HG03066 (cell line): ENCODE measurements at regions not wholly inside any gene's neighbourhood (a gene's known extent, or its start where the extent isn't known, plus 50 kb on each side); places are given as distances from the start of the nearest gene placed in this dataset.

Source experiments
- ATAC-seq: cut with Tn5 transposase; IDR thresholded peaks from one replicate; pipeline ENCODE4 v1.9.1; 2021; ENCODE audit warnings: low read depth; ENCODE audit not compliant: unreplicated experiment

DNA sequence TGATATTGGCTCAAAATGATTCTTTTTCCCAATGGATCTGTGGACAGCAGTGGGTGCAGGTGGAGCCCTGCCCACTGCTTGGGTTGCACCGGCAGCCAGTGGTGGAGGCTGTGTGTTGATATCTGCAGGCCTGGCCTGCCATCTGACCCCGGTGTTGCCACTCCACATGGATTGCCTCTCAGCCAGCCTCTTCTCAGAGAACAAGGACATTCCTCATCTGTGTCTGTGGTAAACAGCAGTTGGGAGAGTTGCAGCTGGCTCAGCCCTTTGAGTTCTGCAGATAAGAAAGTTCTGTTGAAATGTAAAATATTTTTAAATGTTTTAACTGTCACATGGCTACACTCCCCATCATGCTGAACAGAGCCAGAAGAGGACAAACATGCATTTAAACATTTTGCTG, 374.9 kb upstream of the CELF2 start:
- ATAC-seq, result no peak

DNA sequence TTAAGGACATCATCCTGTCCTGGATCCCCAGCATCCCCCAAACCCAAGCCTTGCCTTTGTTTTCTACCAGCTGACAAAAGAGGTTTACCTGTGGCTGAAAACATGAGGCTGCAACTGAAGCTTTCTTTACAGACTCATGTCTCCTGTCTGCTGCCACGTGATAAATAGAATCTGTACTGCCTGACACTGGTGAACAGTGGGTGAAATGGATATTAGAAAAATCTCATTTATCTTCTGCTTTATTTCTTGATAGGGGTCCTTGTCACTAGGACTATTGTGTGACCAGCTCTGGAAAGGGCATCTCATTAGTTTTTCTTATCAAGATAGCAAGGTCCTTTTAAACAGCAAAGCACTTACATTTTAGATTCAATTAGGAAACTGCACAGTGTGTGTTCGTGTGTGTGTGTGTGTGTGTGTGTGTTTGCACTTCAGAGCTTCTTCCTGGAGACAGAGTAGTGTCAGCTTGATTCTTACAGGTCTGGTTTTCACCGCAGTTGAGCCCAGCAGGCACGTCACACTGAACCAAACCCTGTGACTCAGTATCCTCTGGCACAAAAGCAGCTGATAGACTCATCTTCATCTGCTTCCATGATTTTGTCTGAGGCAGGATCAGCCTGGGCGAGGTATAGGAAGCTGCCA, 373.5 kb upstream of the CELF2 start:
- no peak for ATAC-seq

DNA sequence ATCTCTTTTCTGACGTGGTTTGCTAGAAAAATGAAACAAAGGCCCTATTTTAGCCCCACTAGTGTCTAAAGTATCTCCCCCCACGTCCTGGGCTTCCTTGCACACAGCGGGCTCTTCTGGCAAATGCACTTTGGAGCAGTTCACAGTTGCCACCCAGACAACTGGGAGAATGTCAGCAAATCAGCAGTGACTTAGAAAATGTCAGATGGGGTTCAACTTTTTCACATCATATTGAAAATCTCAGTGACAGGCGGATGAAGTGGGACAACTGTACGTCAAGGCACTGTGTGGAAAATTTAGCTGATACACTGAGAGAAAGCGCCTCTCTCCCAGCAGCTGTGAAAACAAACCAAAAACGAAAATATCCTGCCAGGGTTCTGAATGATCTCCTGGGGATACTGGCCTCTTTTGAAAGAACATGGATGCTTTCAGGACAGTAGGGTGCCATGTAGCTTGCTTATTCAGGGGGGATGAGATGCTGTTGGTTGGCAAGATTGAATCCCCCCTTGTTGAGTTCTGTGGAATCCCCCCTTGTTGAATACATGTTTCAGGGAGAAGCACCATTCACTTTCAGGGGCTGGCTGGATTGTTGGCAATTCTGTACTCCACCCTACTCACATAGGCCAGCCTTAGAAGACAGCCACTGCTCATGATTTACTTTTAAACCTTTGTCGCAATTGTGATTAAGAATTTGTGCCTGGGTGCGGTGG, 372.8 kb upstream of the CELF2 start:
- ATAC-seq, result no peak

GRCh38 chr10:10647331-10647730, 370.3 kb upstream of the CELF2 start:
- ATAC-seq, result no peak

DNA sequence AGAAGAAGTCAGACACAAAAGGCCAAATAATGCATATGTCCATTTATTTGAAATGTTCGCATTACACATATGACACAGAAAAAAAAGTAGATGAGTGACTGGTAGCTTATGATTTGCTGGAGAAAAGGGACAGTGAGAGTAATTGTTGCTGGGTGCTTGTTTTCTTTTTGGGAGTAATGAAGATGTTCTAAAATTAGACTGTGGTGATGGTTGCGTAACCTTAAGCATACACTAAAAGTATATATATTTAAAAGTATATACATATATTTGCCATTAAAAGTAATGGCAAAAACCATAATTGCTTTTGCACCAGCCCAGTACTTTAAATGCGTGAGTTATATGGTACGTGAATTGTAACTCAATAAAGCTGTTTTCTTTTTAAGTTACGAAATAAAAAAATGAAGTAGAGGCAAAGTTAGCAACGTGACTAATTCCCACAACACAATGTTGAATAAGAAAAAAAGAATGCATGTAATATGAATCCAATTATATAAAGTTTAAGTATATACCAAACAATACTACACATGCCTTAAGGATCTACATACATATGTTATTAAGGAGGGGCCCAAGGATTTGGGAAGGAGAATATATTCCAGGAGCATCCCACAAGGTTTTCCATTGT, 360.4 kb upstream of the CELF2 start:
- ATAC-seq, result no peak

GRCh38 chr10:10658172-10658785, 359.4 kb upstream of the CELF2 start:
- no peak for ATAC-seq

DNA sequence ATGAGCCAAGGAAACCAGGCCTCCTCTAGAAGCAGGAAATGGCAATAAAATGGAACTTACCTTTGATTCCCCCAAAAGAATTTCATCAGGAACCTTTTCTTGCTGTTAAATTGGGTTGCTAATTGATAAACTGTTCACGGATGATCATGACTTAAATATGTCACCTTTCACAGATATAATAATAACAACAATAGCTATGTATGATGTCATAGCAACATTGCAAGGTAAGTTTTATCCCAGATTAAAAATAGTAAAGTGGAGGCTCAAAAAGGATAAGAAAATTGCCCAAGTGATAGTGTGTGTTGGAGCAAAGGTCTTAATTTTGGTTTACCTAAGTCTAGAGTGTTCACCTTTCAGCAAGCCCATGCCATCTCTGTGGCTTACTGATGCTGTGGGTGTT, 357.6 kb upstream of the CELF2 start:
- ATAC-seq, result no peak

DNA sequence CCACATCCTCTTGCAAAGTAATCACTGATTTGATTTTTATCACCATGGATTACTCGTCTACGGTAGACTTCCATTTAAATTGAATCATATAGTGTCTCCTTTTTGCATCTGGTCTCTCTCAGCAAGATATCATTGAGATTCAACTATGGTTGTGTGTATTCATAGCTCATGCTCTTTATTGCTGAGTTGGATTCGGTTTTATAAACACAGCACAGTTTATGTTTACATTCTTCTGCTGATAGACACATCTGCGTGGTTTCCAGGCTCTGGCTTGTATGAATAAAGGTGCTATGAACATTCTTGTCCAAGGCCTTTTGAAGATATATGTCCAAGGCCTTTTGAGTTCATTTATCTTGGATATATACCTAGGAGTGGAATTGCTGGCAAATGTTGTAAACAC, 356.5 kb upstream of the CELF2 start:
- no peak for ATAC-seq

GRCh38 chr10:10662716-10663408, 354.8 kb upstream of the CELF2 start:
- no peak for ATAC-seq

DNA sequence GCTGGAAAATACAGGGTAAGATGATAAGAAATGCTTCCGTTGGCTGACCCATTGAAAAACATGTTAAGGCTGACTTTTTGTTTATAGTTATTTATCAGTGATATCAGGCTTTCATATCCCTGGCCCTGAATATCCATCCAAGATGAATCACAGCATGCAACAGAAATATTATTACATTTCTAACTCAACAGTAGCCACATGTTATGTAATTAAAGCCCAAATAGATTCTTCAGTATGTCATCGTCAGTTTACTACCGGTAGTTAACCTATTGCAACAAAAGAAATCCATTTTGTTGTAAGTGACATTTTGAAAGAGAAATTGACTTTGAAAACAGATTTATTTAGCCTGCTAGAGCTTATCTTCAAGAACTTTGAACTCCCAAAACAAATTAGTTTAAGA, 354.1 kb upstream of the CELF2 start:
- ATAC-seq, result no peak

DNA sequence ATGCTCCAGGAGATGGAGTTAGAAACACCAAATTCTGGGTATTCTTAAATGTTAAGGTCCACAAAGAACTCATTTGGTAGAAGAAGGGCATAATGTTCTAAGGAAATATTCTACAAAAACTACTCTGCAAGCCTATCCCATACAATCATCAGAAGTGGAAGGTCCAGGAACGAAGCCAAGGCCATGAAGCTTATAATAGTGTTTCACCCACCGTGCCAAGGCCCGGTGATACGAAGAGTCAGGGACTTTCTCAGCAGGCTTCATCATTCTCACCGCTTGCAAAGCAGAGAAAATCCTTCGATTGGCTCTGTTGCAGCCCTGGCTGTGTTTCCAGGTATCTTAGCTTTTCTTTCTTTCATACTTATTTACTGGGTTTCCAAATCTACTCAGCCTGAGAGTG, 351.9 kb upstream of the CELF2 start:
- ATAC-seq, result no peak

- ATAC-seq, result no peak
Observed at GRCh38 chr10:10667466-10667865, 350.2 kb upstream of the CELF2 start.

- ATAC-seq, result no peak
Observed at GRCh38 chr10:10676972-10677371, 340.7 kb upstream of the CELF2 start.

GRCh38 chr10:10677479-10677878, 340.2 kb upstream of the CELF2 start:
- ATAC-seq, result no peak

DNA sequence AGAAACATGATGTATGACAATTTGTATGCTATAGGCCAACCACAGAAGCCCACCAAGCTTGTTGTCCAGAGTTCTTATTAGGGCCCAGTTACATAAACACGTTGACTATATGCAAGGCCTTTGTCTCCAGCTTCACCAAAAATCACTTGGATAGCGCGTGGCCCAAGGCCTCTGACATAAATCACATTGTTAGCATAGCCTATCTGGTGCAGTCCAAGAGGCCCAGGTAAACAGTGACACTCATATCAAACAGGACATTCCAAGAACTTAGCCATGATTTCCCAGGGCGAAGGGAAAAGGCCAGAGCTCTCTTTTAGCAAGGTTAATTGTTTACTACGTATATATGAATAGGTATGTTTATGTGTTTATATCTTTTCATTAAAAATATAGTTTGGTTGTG, 337.2 kb upstream of the CELF2 start:
- no peak for ATAC-seq

- no peak for ATAC-seq
Observed at GRCh38 chr10:10684972-10685371, 332.7 kb upstream of the CELF2 start.

DNA sequence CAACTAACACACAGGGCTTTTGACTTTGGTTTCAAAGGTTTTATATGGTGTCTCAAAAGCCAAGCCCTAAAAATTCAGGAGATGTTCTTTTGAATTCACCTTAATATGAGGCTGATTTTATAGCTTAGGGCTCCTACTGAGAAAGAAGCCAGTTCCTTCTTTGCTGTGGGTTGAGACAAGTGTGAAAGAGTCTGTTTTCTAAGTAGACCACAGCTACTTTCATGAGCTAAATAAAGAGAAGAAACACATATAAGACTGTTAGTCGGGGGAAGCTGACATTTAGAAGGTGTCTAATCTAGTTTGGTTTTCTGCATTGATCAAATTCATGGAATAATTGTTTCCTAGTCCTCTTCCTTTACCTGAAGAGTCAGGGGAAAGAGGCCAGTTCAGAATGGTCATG, 332.1 kb upstream of the CELF2 start:
- no peak for ATAC-seq

GRCh38 chr10:10687751-10688150, 329.9 kb upstream of the CELF2 start:
- ATAC-seq, result no peak

DNA sequence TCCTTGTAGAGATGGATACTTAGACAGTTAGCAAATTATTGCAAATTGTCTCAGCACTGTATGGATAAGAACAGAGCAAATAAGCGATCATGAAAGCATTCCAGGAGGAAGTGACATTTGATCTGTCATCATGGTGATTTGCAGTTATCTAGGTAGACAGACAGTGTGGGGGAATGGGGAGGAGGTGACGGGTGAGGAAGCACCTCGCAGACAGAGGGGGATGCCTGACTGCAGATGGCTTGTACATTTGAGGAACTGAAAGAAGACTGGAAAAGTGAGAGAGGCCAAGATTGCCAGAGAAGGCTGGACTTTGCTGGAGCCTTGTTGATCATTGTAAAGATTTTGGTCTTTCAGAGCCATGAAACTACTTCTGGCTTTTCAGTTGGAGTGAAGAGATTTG, 318.2 kb upstream of the CELF2 start:
- ATAC-seq, result no peak

GRCh38 chr10:10701084-10701611, 316.5 kb upstream of the CELF2 start:
- no peak for ATAC-seq

DNA sequence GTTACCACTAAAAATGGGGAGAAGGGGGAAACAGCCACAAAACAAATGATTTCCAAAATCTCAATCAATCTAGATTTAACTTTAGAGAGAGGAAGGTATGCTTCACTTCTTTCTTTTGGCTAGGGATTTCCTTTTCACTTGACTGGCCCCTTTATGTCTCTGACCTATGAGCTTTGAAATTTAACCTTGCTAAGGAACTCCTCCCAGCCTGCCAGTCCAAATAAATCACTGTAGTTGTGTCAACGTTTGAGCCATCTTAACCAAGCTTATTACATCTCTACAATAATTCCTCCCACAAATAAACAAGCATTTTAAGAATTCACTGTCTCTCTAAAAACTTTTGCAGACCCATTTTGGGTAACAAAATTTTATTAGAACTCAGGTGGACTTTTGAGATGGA, 315.5 kb upstream of the CELF2 start:
- no peak for ATAC-seq
